HEK293 (cell line): ENCODE measurements at regions not wholly inside any gene's neighbourhood (a gene's known extent, or its start where the extent isn't known, plus 50 kb on each side); places are given as distances from the start of the nearest gene placed in this dataset.

ENCODE experiments used
- FEZF1 ChIP-seq: fragments of 450-650 bp; formaldehyde crosslinking; IDR thresholded peaks from 2 replicates; pipeline ENCODE4 v1.5.1; 2016; ENCODE audit warnings: missing biosample characterization, missing genetic modification characterization
- HOXD13 ChIP-seq: sonication (generic); formaldehyde crosslinking; IDR thresholded peaks from 2 replicates; pipeline ENCODE4 v1.8.0; 2022; ENCODE audit warnings: missing genetic modification reagents, borderline replicate concordance
- KLF1 ChIP-seq: fragments of 450-650 bp; formaldehyde crosslinking; IDR thresholded peaks from 2 replicates; pipeline ENCODE4 v1.5.1; 2016; ENCODE audit warnings: missing biosample characterization, missing genetic modification characterization
- KLF17 ChIP-seq: fragments of 450-650 bp; formaldehyde crosslinking; IDR thresholded peaks from 2 replicates; pipeline ENCODE4 v1.5.1; 2016; ENCODE audit warnings: missing biosample characterization, missing genetic modification characterization
- KLF7 ChIP-seq: fragments of 450-650 bp; formaldehyde crosslinking; IDR thresholded peaks from 2 replicates; pipeline ENCODE4 v1.5.1; 2016; ENCODE audit warnings: missing biosample characterization, missing genetic modification characterization, borderline replicate concordance
- PATZ1 ChIP-seq: fragments of 450-650 bp; formaldehyde crosslinking; IDR thresholded peaks from 2 replicates; pipeline ENCODE4 v1.5.1; 2016; ENCODE audit warnings: missing biosample characterization, missing genetic modification characterization
- PRDM2 ChIP-seq: fragments of 450-650 bp; formaldehyde crosslinking; IDR thresholded peaks from 2 replicates; pipeline ENCODE4 v1.5.1; 2016; ENCODE audit warnings: missing biosample characterization, missing genetic modification characterization, borderline replicate concordance
- REPIN1 ChIP-seq: fragments of 450-650 bp; formaldehyde crosslinking; IDR thresholded peaks from 2 replicates; pipeline ENCODE4 v1.5.1; 2017; ENCODE audit warnings: missing biosample characterization, missing genetic modification characterization, low read depth
- YY1 ChIP-seq: fragments of 450-650 bp; formaldehyde crosslinking; IDR thresholded peaks from 2 replicates; pipeline ENCODE4 v1.5.1; 2018; ENCODE audit warnings: missing biosample characterization, missing genetic modification characterization
- ZBTB49 ChIP-seq: fragments of 450-650 bp; formaldehyde crosslinking; IDR thresholded peaks from 2 replicates; pipeline ENCODE4 v1.5.1; 2016; ENCODE audit warnings: missing biosample characterization, missing genetic modification characterization, low read depth
- ZNF18 ChIP-seq: fragments of 450-650 bp; formaldehyde crosslinking; IDR thresholded peaks from 2 replicates; pipeline ENCODE4 v1.5.1; 2016; ENCODE audit warnings: missing biosample characterization, missing genetic modification characterization
- ZNF184 ChIP-seq: fragments of 450-650 bp; IDR thresholded peaks from 2 replicates; pipeline ENCODE4 v1.5.1; 2018; ENCODE audit warnings: missing biosample characterization, mild to moderate bottlenecking, missing genetic modification characterization
- ZNF501 ChIP-seq: fragments of 450-650 bp; formaldehyde crosslinking; IDR thresholded peaks from 2 replicates; pipeline ENCODE4 v1.5.1; 2016; ENCODE audit warnings: missing biosample characterization, missing genetic modification characterization
- ZNF629 ChIP-seq: fragments of 450-650 bp; formaldehyde crosslinking; IDR thresholded peaks from 2 replicates; pipeline ENCODE4 v1.5.1; 2017; ENCODE audit warnings: missing biosample characterization, missing genetic modification characterization
- ZNF76 ChIP-seq: fragments of 450-650 bp; formaldehyde crosslinking; IDR thresholded peaks from 2 replicates; pipeline ENCODE4; 2016; ENCODE audit warnings: low read depth, missing biosample characterization, missing genetic modification characterization, borderline replicate concordance
- ZNF792 ChIP-seq: fragments of 450-650 bp; formaldehyde crosslinking; IDR thresholded peaks from 2 replicates; pipeline ENCODE4 v1.5.1; 2016; ENCODE audit warnings: missing biosample characterization, missing genetic modification characterization
- ZNF843 ChIP-seq: fragments of 450-650 bp; formaldehyde crosslinking; IDR thresholded peaks from 2 replicates; pipeline ENCODE4 v1.5.1; 2016; ENCODE audit warnings: missing biosample characterization, missing genetic modification characterization
- TF ChIP-seq, protein P1 (sequence below): fragments of 450-650 bp; formaldehyde crosslinking; conservative IDR thresholded peaks from 2 replicates; pipeline ENCODE4 v1.5.1; 2016; ENCODE audit warnings: low read depth, missing biosample characterization, missing genetic modification characterization
- TF ChIP-seq, protein P2 (sequence below): fragments of 450-650 bp; formaldehyde crosslinking; IDR thresholded peaks from 2 replicates; pipeline ENCODE4 v1.5.1; 2017; ENCODE audit warnings: missing biosample characterization, missing genetic modification characterization

GRCh38 chr10:61000769-61001730 is 57.1 kb upstream of the RHOBTB1 start (continued):
- TF ChIP-seq PRDM2 (tag by site-specific recombination): no peak
- peak; percentile 35 for TF ChIP-seq KLF17 (tag by site-specific recombination)
- TF ChIP-seq FEZF1 (tag by site-specific recombination): peak; percentile 45; the same call in 1 of the 2 replicates
- TF ChIP-seq YY1 (tag by site-specific recombination): no peak
- TF ChIP-seq, protein P1, sequence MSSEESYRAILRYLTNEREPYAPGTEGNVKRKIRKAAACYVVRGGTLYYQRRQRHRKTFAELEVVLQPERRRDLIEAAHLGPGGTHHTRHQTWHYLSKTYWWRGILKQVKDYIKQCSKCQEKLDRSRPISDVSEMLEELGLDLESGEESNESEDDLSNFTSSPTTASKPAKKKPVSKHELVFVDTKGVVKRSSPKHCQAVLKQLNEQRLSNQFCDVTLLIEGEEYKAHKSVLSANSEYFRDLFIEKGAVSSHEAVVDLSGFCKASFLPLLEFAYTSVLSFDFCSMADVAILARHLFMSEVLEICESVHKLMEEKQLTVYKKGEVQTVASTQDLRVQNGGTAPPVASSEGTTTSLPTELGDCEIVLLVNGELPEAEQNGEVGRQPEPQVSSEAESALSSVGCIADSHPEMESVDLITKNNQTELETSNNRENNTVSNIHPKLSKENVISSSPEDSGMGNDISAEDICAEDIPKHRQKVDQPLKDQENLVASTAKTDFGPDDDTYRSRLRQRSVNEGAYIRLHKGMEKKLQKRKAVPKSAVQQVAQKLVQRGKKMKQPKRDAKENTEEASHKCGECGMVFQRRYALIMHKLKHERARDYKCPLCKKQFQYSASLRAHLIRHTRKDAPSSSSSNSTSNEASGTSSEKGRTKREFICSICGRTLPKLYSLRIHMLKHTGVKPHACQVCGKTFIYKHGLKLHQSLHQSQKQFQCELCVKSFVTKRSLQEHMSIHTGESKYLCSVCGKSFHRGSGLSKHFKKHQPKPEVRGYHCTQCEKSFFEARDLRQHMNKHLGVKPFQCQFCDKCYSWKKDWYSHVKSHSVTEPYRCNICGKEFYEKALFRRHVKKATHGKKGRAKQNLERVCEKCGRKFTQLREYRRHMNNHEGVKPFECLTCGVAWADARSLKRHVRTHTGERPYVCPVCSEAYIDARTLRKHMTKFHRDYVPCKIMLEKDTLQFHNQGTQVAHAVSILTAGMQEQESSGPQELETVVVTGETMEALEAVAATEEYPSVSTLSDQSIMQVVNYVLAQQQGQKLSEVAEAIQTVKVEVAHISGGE (tag by site-specific recombination): no peak
- TF ChIP-seq ZNF843 (tag by site-specific recombination): peak; percentile 50
- no peak for TF ChIP-seq ZBTB49 (tag by site-specific recombination)
- no peak for TF ChIP-seq REPIN1 (tag by site-specific recombination)
- TF ChIP-seq HOXD13: no peak
- peak; percentile 56 for TF ChIP-seq ZNF629
- peak; percentile 51 for TF ChIP-seq KLF1 (tag by site-specific recombination)
- peak; percentile 84 for TF ChIP-seq ZNF501 (tag by site-specific recombination)
- TF ChIP-seq ZNF184 (tag by site-specific recombination): no peak
- TF ChIP-seq ZNF18: no peak
- 0 out of 2 replicates have a peak, but pooled peaks have one; percentile 48 for TF ChIP-seq ZNF76 (tag by site-specific recombination)
- TF ChIP-seq KLF7 (tag by site-specific recombination): peak; percentile 95
- TF ChIP-seq ZNF792 (tag by site-specific recombination): no peak
- TF ChIP-seq, protein P2, sequence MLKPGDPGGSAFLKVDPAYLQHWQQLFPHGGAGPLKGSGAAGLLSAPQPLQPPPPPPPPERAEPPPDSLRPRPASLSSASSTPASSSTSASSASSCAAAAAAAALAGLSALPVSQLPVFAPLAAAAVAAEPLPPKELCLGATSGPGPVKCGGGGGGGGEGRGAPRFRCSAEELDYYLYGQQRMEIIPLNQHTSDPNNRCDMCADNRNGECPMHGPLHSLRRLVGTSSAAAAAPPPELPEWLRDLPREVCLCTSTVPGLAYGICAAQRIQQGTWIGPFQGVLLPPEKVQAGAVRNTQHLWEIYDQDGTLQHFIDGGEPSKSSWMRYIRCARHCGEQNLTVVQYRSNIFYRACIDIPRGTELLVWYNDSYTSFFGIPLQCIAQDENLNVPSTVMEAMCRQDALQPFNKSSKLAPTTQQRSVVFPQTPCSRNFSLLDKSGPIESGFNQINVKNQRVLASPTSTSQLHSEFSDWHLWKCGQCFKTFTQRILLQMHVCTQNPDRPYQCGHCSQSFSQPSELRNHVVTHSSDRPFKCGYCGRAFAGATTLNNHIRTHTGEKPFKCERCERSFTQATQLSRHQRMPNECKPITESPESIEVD (tag by site-specific recombination): no peak
- peak; percentile 95 for TF ChIP-seq PATZ1 (tag by site-specific recombination)
